ENCODE measurements at regions not wholly inside any gene's neighbourhood (a gene's known extent, or its start where the extent isn't known, plus 50 kb on each side); places are given as distances from the start of the nearest gene placed in this dataset.

- TF ChIP-seq CTCF (IDR thresholded peaks at IDR 0.05), result no peak
- no peak for TF ChIP-seq ZFX (IDR thresholded peaks at IDR 0.05; ENCODE audit: borderline replicate concordance)
Observed at GRCh38 chr16:54365990-54366634, 79.5 kb upstream of the IRX3 start.
